ENCODE measurements at regions not wholly inside any gene's neighbourhood (a gene's known extent, or its start where the extent isn't known, plus 50 kb on each side); places are given as distances from the start of the nearest gene placed in this dataset.
"Not testable (repeated sequence)": the region's sequence is repeated elsewhere in the genome, so short reads cannot be mapped to it uniquely, and the experiment has no call there.

DNA sequence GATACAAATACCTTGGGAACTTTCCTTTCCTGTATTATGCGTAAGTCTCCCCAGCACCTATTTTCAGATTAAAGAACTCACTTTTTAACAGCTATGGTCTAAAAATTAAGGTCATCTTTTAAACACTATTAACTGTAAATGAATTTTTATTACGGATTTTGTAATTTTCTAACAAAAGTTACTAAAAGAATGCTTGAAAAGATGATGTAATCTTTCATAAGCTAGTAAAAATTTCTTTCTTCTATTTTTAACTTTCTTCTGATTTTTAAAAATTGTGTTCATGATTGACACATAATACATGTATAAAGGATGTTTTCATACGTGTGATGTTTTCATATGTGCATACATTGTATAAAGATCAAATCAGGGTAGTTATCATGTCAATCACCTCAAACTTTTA is 291.2 kb upstream of the MBL2 start:
- Mint-ChIP-seq H3K4me3 (no peak overlapping the region), H3K27me3 (no peaks in the 10 kb centered on the region), H3K9me3 (peaks cover 4% of the 10 kb centered on the region), H3K4me1 (no peaks in the 10 kb centered on the region), H3K27ac (no peak overlapping the region), H3K36me3 (no peaks in the 10 kb centered on the region)
- no peak for ATAC-seq

- H3K9me3 Mint-ChIP-seq: no peaks in the 10 kb centered on the region
- H3K27ac Mint-ChIP-seq: no peak overlapping the region
- no peaks in the 10 kb centered on the region for H3K36me3 Mint-ChIP-seq
- no peak overlapping the region for H3K4me3 Mint-ChIP-seq
- no peaks in the 10 kb centered on the region for H3K4me1 Mint-ChIP-seq
- peak; percentile 24 for ATAC-seq
- H3K27me3 Mint-ChIP-seq: no peaks in the 10 kb centered on the region
Observed at GRCh38 chr10:53052521-53053164, 280.1 kb upstream of the MBL2 start.

GRCh38 chr10:53045315-53045714 is 272.7 kb upstream of the MBL2 start:
- no peak for ATAC-seq
- H3K4me1 Mint-ChIP-seq: no peaks in the 10 kb centered on the region
- H3K4me3 Mint-ChIP-seq: no peak overlapping the region
- H3K36me3 Mint-ChIP-seq: no peaks in the 10 kb centered on the region
- H3K27ac Mint-ChIP-seq: no peak overlapping the region
- H3K27me3 Mint-ChIP-seq: no peaks in the 10 kb centered on the region
- H3K9me3 Mint-ChIP-seq: no peaks in the 10 kb centered on the region

- H3K9me3 Mint-ChIP-seq, H3K36me3 Mint-ChIP-seq, H3K4me1 Mint-ChIP-seq, H3K27me3 Mint-ChIP-seq, ATAC-seq, H3K4me3 Mint-ChIP-seq, H3K27ac Mint-ChIP-seq: not testable (repeated sequence)
Observed at GRCh38 chr10:53035823-53036222, 263.2 kb upstream of the MBL2 start.

DNA sequence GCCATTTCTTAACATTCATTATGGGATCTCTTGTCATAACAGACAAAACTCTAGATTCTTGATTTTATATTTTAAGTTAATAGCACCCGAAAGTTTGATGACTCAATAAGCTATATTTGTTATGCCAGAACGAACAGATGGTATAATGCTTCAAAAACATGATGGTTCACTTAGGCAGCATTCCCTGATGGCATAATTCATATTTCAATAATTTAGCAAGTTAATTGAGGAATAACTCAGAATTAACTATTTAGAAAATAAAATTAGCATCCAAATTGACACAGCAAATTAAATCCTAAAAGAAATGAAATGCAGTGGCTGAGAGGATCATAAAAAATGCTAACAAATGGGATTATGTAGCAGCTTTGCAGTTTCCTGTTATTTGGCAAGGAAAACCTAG is 260.8 kb upstream of the MBL2 start:
- H3K27ac Mint-ChIP-seq: no peak overlapping the region
- no peaks in the 10 kb centered on the region for H3K27me3 Mint-ChIP-seq
- H3K4me1 Mint-ChIP-seq: no peaks in the 10 kb centered on the region
- no peak overlapping the region for H3K4me3 Mint-ChIP-seq
- H3K9me3 Mint-ChIP-seq: no peaks in the 10 kb centered on the region
- ATAC-seq: no peak
- no peaks in the 10 kb centered on the region for H3K36me3 Mint-ChIP-seq

GRCh38 chr10:53029872-53030849 is 257.6 kb upstream of the MBL2 start:
- not testable (repeated sequence) for H3K27ac Mint-ChIP-seq, H3K4me1 Mint-ChIP-seq, H3K9me3 Mint-ChIP-seq, H3K4me3 Mint-ChIP-seq, H3K36me3 Mint-ChIP-seq, ATAC-seq, H3K27me3 Mint-ChIP-seq

DNA sequence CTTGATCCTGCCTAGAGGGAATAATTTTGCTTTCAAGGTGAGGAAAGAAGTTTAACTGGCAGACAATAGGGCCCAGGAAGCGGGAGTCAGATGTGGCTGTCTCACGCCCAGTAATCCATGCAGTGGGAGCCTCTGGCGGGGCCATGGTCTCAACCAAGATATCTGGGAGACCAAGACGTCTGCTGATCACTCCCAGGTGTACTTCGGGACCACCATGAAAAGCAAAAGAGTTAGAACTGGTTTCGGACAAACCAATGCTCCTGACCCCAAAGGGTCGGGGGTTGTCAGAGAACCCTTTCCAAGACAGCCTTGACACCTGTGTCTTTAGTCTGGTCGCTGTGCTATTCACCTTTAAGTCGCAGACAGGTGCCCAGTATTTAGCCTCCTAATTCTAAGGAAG is 256.9 kb upstream of the MBL2 start:
- H3K36me3 Mint-ChIP-seq: no peaks in the 10 kb centered on the region
- H3K4me1 Mint-ChIP-seq: no peaks in the 10 kb centered on the region
- H3K9me3 Mint-ChIP-seq: no peaks in the 10 kb centered on the region
- H3K27ac Mint-ChIP-seq: no peak overlapping the region
- H3K4me3 Mint-ChIP-seq: no peak overlapping the region
- no peak for ATAC-seq
- no peaks in the 10 kb centered on the region for H3K27me3 Mint-ChIP-seq

GRCh38 chr10:53025765-53026164 is 253.2 kb upstream of the MBL2 start:
- H3K27ac Mint-ChIP-seq, H3K27me3 Mint-ChIP-seq, H3K36me3 Mint-ChIP-seq, ATAC-seq, H3K4me3 Mint-ChIP-seq, H3K9me3 Mint-ChIP-seq, H3K4me1 Mint-ChIP-seq: not testable (repeated sequence)

GRCh38 chr10:53025172-53025711 is 252.7 kb upstream of the MBL2 start:
- Mint-ChIP-seq H3K4me1 (no peaks in the 10 kb centered on the region), H3K9me3 (no peaks in the 10 kb centered on the region), H3K4me3 (peak overlapping the region; percentile 13), H3K36me3 (no peaks in the 10 kb centered on the region), H3K27ac (no peak overlapping the region), H3K27me3 (no peaks in the 10 kb centered on the region)
- ATAC-seq: no peak

DNA sequence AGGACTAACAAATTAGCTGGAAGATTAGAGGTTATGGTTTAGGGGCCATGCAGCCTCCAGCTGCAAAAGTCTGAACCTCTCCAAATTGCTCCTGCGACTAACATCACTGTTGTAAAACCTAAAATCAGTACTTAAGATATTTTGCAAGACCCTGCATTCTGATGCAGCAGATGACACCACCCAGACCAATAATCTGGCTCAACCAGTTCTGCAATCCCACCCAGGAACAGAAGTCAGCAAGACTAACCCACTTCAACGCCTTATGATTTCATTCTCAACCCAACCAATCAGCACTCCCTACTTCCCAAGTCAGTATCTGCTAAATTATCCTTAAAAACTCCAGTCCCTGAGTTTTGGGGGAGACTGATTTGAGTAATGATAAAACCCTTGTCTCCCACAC is 250.8 kb upstream of the MBL2 start:
- Mint-ChIP-seq H3K4me1 (no peaks in the 10 kb centered on the region), H3K9me3 (peaks cover 3% of the 10 kb centered on the region), H3K27me3 (no peaks in the 10 kb centered on the region), H3K36me3 (no peaks in the 10 kb centered on the region), H3K27ac (no peak overlapping the region), H3K4me3 (no peak overlapping the region)
- ATAC-seq: no peak

DNA sequence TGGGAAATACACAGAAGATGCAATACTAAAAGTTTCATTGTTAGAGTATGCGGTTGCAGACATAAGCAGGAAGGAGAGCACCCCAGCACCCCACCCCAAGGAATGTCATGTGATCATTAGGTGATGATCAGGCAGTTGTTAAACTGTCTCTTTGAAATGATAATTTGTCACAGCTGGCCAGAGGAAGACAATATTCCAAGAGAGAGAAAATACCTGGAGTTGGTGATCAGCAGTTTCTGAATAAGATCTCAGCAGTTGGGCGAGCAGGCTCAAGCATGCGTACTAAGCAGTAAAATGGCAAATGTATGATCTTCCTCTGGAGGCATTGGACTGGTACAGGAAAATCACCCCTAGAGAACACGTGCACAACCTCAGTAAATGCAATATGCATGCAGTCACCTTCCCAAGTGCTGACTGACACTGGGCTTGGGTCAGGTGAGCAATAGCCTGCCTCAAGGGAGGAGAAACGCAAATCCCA is 250.1 kb upstream of the MBL2 start:
- no peaks in the 10 kb centered on the region for H3K4me1 Mint-ChIP-seq
- H3K36me3 Mint-ChIP-seq: no peaks in the 10 kb centered on the region
- no peak for ATAC-seq
- no peak overlapping the region for H3K4me3 Mint-ChIP-seq
- no peak overlapping the region for H3K27ac Mint-ChIP-seq
- peaks cover 3% of the 10 kb centered on the region for H3K9me3 Mint-ChIP-seq
- H3K27me3 Mint-ChIP-seq: no peaks in the 10 kb centered on the region

- Mint-ChIP-seq H3K36me3 (no peaks in the 10 kb centered on the region), H3K9me3 (peaks cover 3% of the 10 kb centered on the region), H3K27ac (no peak overlapping the region), H3K4me1 (peaks cover 9% of the 10 kb centered on the region), H3K27me3 (no peaks in the 10 kb centered on the region), H3K4me3 (no peak overlapping the region)
- ATAC-seq: no peak
Observed at GRCh38 chr10:53013201-53013810, 240.7 kb upstream of the MBL2 start.

DNA sequence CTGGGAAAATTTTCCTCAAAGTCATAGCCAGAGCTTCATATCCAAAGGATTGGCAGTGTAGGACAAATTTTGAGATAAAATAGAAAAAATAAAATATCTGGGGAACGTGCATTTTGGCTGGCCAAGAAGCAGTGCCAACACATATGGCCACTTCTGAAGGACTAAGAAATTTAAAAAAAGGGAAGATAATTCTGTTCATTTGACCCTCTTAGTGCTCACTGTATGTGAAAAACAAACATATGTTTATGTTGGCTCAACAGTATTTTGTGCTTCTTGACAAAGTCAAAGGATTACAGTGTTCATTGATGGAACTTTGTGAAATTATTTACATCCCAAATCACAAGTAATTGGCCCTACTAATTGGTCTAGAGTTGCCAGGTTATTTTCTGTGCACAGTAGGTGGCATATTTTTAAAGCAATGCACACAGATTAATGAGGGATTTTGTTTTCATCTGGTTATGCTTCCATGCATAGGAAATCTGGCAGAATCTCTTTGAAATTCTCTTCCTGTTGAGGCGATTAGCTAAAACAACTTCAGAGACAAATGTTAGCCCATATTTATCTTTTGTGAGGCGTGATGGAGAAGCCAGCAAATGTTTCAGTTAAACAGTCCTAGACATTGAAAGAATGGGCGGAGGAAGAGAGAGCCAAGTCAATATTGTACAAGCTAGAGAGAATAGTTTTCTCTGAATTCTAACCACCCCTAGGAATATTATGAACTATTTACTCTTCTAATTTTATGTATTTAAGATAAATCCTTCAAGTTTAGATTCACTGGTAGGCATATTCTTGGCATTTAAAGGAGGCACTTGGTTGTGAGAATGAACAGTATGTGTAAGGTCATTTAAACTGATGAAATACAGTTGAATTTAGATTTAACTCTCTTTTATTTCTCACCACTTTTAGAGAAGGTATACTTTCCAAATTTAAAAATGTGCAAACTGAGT is 237.7 kb upstream of the MBL2 start:
- no peak overlapping the region for H3K27ac Mint-ChIP-seq
- no peak overlapping the region for H3K4me3 Mint-ChIP-seq
- H3K4me1 Mint-ChIP-seq: peaks cover 9% of the 10 kb centered on the region
- H3K9me3 Mint-ChIP-seq: peaks cover 3% of the 10 kb centered on the region
- H3K27me3 Mint-ChIP-seq: no peaks in the 10 kb centered on the region
- no peaks in the 10 kb centered on the region for H3K36me3 Mint-ChIP-seq
- no peak for ATAC-seq

DNA sequence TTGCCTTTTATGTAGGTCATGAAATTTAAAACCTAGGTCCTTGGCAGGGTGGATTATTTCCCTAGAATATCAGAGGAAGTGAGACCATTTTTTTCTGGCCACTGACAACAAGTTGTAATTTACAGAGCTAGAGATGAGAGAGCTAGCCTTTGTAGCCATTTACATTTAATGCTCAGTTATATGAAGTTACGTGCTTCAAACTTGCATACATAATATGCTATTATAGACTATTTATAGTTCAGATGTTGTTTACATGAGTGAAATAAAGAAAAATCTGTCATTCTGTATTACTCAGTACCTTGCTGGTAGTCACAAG is 234.9 kb upstream of the MBL2 start:
- H3K4me1 Mint-ChIP-seq: no peaks in the 10 kb centered on the region
- ATAC-seq: no peak
- no peak overlapping the region for H3K4me3 Mint-ChIP-seq
- peaks cover 3% of the 10 kb centered on the region for H3K9me3 Mint-ChIP-seq
- H3K27me3 Mint-ChIP-seq: no peaks in the 10 kb centered on the region
- H3K27ac Mint-ChIP-seq: no peak overlapping the region
- H3K36me3 Mint-ChIP-seq: no peaks in the 10 kb centered on the region
